ENCODE measurements at regions not wholly inside any gene's neighbourhood (a gene's known extent, or its start where the extent isn't known, plus 50 kb on each side); places are given as distances from the start of the nearest gene placed in this dataset.

GRCh38 chr6:44500074-44500473 lies 112.6 kb downstream of the CDC5L start:
- DNase-seq: no peak

- DNase-seq: no peak
Observed at GRCh38 chr6:44503471-44503870, 116.0 kb downstream of the CDC5L start.

GRCh38 chr6:44504301-44504791 lies 116.8 kb downstream of the CDC5L start:
- DNase-seq: no peak

- DNase-seq: no peak
Observed at GRCh38 chr6:44505751-44506150, 118.2 kb downstream of the CDC5L start.

- no peak for DNase-seq
Observed at GRCh38 chr6:44507014-44507413, 119.5 kb downstream of the CDC5L start.

- no peak for DNase-seq
Observed at GRCh38 chr6:44508646-44509045, 121.1 kb downstream of the CDC5L start.

GRCh38 chr6:44511126-44511525 lies 123.6 kb downstream of the CDC5L start:
- DNase-seq: no peak

GRCh38 chr6:44512868-44513741 lies 125.6 kb downstream of the CDC5L start:
- DNase-seq: no peak

GRCh38 chr6:44514085-44514484 lies 126.6 kb downstream of the CDC5L start:
- no peak for DNase-seq

GRCh38 chr6:44514576-44515193 lies 127.2 kb downstream of the CDC5L start:
- no peak for DNase-seq

GRCh38 chr6:44522871-44523270 lies 135.4 kb downstream of the CDC5L start:
- no peak for DNase-seq

- no peak for DNase-seq
Observed at GRCh38 chr6:44524476-44525227, 137.1 kb downstream of the CDC5L start.

- DNase-seq: no peak
Observed at GRCh38 chr6:44525761-44526351, 138.3 kb downstream of the CDC5L start.

- no peak for DNase-seq
Observed at GRCh38 chr6:44527181-44527580, 139.7 kb downstream of the CDC5L start.

- DNase-seq: no peak
Observed at GRCh38 chr6:44527583-44528369, 140.3 kb downstream of the CDC5L start.

- DNase-seq: no peak
Observed at GRCh38 chr6:44528370-44528644, 140.8 kb downstream of the CDC5L start.

GRCh38 chr6:44528716-44529115 lies 141.2 kb downstream of the CDC5L start:
- no peak for DNase-seq

GRCh38 chr6:44529146-44529905 lies 141.8 kb downstream of the CDC5L start:
- no peak for DNase-seq

- no peak for DNase-seq
Observed at GRCh38 chr6:44530209-44530909, 142.9 kb downstream of the CDC5L start.

GRCh38 chr6:44530910-44531234 lies 143.4 kb downstream of the CDC5L start:
- no peak for DNase-seq

- DNase-seq: no peak
Observed at GRCh38 chr6:44531442-44532015, 144.0 kb downstream of the CDC5L start.
